Transverse colon (tissue), 4 donors: ENCODE measurements at regions not wholly inside any gene's neighbourhood (a gene's known extent, or its start where the extent isn't known, plus 50 kb on each side); places are given as distances from the start of the nearest gene placed in this dataset.
A peak's percentile ranks its signal among the peaks of the same experiment; 100 is the strongest.

Experiments
- DNase-seq: peaks from one replicate; pipeline ENCODE4 v3.0.0-alpha.2; 2019
- H3K27ac ChIP-seq, 4 donors: fragments of 200-600 bp; sonication (generic); 2 replicates each; pipeline ENCODE4 v1.5.1; 2016 to 2018; ENCODE audit warnings: inconsistent platforms in 4 of 4
- H3K27me3 ChIP-seq: fragments of 200-600 bp; sonication (generic); 2 replicates; pipeline ENCODE4 v1.5.1; 2017; ENCODE audit warnings: inconsistent platforms
- H3K36me3 ChIP-seq, 4 donors: fragments of 200-600 bp; sonication (generic); 2 replicates each; pipeline ENCODE4 v1.5.1; 2017 to 2019; ENCODE audit warnings: inconsistent platforms in 4 of 4
- H3K4me1 ChIP-seq, 4 donors: fragments of 200-600 bp; sonication (generic); 2 replicates each; pipeline ENCODE4 v1.5.1; 2017 to 2020; ENCODE audit warnings: inconsistent platforms in 4 of 4
- H3K4me3 ChIP-seq, 4 donors: fragments of 200-600 bp; sonication (generic); 1 replicate in 1 of 4; 2 replicates in 3 of 4; pipeline versions ENCODE4 v1.5.1 to v1.6.1; 2017 to 2019; ENCODE audit warnings: inconsistent platforms in 4 of 4
- H3K9me3 ChIP-seq, 2 donors: fragments of 200-600 bp; sonication (generic); 2 replicates each; pipeline ENCODE4 v1.5.1; 2017 to 2019; ENCODE audit warnings: inconsistent platforms in 2 of 2
- CTCF ChIP-seq, 5 experiments: fragments of 200-600 bp in 3 of 5; fragments of 450-650 bp in 2 of 5; sonication (generic) in 3 of 5; IDR thresholded peaks; 1 replicate in 2 of 5; 2 replicates in 3 of 5; pipeline ENCODE4 v1.5.1; 2016 to 2017; ENCODE audit warnings: antibody characterized with exemption in 5 of 5, inconsistent platforms in 3 of 5, mild to moderate bottlenecking in 2 of 5, moderate library complexity in 1 of 5
- EP300 ChIP-seq: sonication (generic); formaldehyde crosslinking; IDR thresholded peaks from one replicate; pipeline ENCODE4 v1.6.1; 2017; ENCODE audit warnings: antibody characterized with exemption, low read depth
- POLR2A ChIP-seq: fragments of 450-650 bp; IDR thresholded peaks from one replicate; pipeline ENCODE4 v1.6.1; 2016; ENCODE audit warnings: antibody characterized with exemption, mild to moderate bottlenecking, moderate library complexity
- POLR2AphosphoS5 ChIP-seq, 3 donors: sonication (generic); formaldehyde crosslinking; IDR thresholded peaks; one replicate each; pipeline ENCODE4 v1.6.1; 2016; ENCODE audit warnings: antibody characterized with exemption in 3 of 3
- WGBS, 2 donors: methylation state at CpG; one replicate each; pipeline ENCODE4 v1.1.5; 2018; ENCODE audit warnings: low coverage in 1 of 2; 5-methylcytosine and 5-hydroxymethylcytosine counted together
- in situ Hi-C, 4 donors: fragments of 200-750 bp; cut with MboI; loops; one replicate each; pipeline versions ENCODE4 v1.15.0 to v1.15.1; 2017; ENCODE audit warnings: low sequenced_read_pairs in 3 of 4, low pct_ligation_motif_present in 1 of 4, low pct_unique_long_range_greater_than_20kb in 1 of 4
- intact Hi-C: fragments of 100-400 bp; cut with DNase I; formaldehyde crosslinking; loops from one replicate; pipeline ENCODE4 v1.15.1; 2023; ENCODE audit warnings: low total_unique reads

GRCh38 chr2:176614049-176614448 is 344.8 kb downstream of the MTX2 start:
- WGBS, 2 donors = 54 to 65% methylated on average over 2 of the region's 2 CpGs
- peak overlapping the region in 1 of 4 donors; percentile 42 for H3K27ac ChIP-seq
- H3K36me3 ChIP-seq = no peaks in the 10 kb centered on the region
- H3K4me3 ChIP-seq = no peak overlapping the region
- no peak for TF ChIP-seq POLR2A
- TF ChIP-seq CTCF (IDR thresholded peaks at IDR 0.05) = no peak
- no peak for TF ChIP-seq EP300
- TF ChIP-seq POLR2AphosphoS5 (IDR thresholded peaks at IDR 0.05) = no peak
- H3K4me1 ChIP-seq = peaks cover 0 to 21% (median 4%) of the 10 kb centered on the region in 4 donors
- no peak for DNase-seq
- intact Hi-C loops = no loop called here
- H3K27me3 ChIP-seq = no peaks in the 10 kb centered on the region
- H3K9me3 ChIP-seq = no peaks in the 10 kb centered on the region
- in situ Hi-C loops = no loop called here

- Histone ChIP-seq H3K36me3 (no peaks in the 10 kb centered on the region), H3K4me3 (no peak overlapping the region), H3K27ac (peak overlapping the region in 1 of 4 donors; percentile 37), H3K9me3 (no peaks in the 10 kb centered on the region), H3K27me3 (no peaks in the 10 kb centered on the region), H3K4me1 (peaks cover 0 to 21% (median 4%) of the 10 kb centered on the region in 4 donors)
- TF ChIP-seq EP300 = no peak
- no peak for TF ChIP-seq CTCF (IDR thresholded peaks at IDR 0.05)
- TF ChIP-seq POLR2AphosphoS5 (IDR thresholded peaks at IDR 0.05) = no peak
- TF ChIP-seq POLR2A = no peak
- intact Hi-C loops (no loop called here), in situ Hi-C loops (no loop called here)
- DNase-seq = no peak
- 37 to 42% methylated on average over 2 of the region's 2 CpGs for WGBS, 2 donors
These were observed 345.7 kb downstream of the MTX2 start for GRCh38 chr2:176614930-176615329.

- in situ Hi-C loops = no loop called here
These were observed 350.3 kb downstream of the MTX2 start for GRCh38 chr2:176619504-176619903.

GRCh38 chr2:176621350-176621749 is 352.1 kb downstream of the MTX2 start:
- no peak overlapping the region for H3K4me3 ChIP-seq
- WGBS, 2 donors = 71 to 94% methylated on average over 3 to 7 of the region's 7 CpGs
- no peak overlapping the region for H3K27ac ChIP-seq
- intact Hi-C loops (no loop called here), in situ Hi-C loops (no loop called here)
- no peaks in the 10 kb centered on the region for H3K9me3 ChIP-seq
- no peak for TF ChIP-seq POLR2AphosphoS5 (IDR thresholded peaks at IDR 0.05)
- TF ChIP-seq EP300 = no peak
- TF ChIP-seq POLR2A = no peak
- no peak for TF ChIP-seq CTCF (IDR thresholded peaks at IDR 0.05)
- H3K27me3 ChIP-seq = no peaks in the 10 kb centered on the region
- H3K36me3 ChIP-seq = no peaks in the 10 kb centered on the region
- no peaks in the 10 kb centered on the region for H3K4me1 ChIP-seq
- no peak for DNase-seq

More at GRCh38 chr2:176619504-176619903, 350.3 kb downstream of the MTX2 start:
- peaks cover 0 to under 1% (median 0%) of the 10 kb centered on the region in 4 donors for H3K4me1 ChIP-seq
- no peak overlapping the region for H3K4me3 ChIP-seq
- intact Hi-C loops = no loop called here
- H3K27me3 ChIP-seq = no peaks in the 10 kb centered on the region
- H3K27ac ChIP-seq = no peak overlapping the region
- H3K9me3 ChIP-seq = no peaks in the 10 kb centered on the region
- WGBS, 2 donors = 86 to 90% methylated on average over 5 to 6 of the region's 6 CpGs
- no peak for TF ChIP-seq CTCF (IDR thresholded peaks at IDR 0.05)
- TF ChIP-seq POLR2A = no peak
- no peak for TF ChIP-seq EP300
- no peak for TF ChIP-seq POLR2AphosphoS5 (IDR thresholded peaks at IDR 0.05)
- H3K36me3 ChIP-seq = no peaks in the 10 kb centered on the region
- DNase-seq = no peak
